ENCODE measurements at regions not wholly inside any gene's neighbourhood (a gene's known extent, or its start where the extent isn't known, plus 50 kb on each side); places are given as distances from the start of the nearest gene placed in this dataset.

GRCh38 chr9:88938189-88938588 is 53.1 kb upstream of the S1PR3 start:
- no peak for TF ChIP-seq CTCF (IDR thresholded peaks at IDR 0.05; ENCODE audit: control insufficient read depth, insufficient read depth, low read depth, low read length, missing control alignments)
- no peak for DNase-seq (ENCODE audit: low read depth)
- no peak overlapping the region for H3K4me3 ChIP-seq (ENCODE audit: control insufficient read depth, low read depth, low read length)

Data from AG09309 (cell line).